ENCODE measurements at regions not wholly inside any gene's neighbourhood (a gene's known extent, or its start where the extent isn't known, plus 50 kb on each side); places are given as distances from the start of the nearest gene placed in this dataset.

DNA sequence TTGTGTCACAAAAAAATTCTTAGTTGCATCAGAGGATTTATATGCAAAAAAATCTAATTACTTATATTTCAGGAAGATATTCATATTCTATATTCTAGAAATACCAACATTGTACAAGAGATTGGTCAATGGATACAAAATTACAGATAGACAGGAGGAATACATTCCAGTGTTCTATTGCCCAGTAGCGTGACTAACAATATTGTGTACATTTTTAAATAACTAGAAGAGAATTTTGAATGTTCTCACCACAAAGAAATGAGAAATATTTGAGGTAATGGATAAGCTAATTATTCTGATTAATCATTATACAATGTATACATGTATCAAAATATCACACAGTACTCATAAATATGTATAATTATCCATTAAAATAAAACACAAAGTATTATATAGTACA, 253.3 kb downstream of the IPMK start:
- DNase-seq (ENCODE audit: low spot score): no peak

DNA sequence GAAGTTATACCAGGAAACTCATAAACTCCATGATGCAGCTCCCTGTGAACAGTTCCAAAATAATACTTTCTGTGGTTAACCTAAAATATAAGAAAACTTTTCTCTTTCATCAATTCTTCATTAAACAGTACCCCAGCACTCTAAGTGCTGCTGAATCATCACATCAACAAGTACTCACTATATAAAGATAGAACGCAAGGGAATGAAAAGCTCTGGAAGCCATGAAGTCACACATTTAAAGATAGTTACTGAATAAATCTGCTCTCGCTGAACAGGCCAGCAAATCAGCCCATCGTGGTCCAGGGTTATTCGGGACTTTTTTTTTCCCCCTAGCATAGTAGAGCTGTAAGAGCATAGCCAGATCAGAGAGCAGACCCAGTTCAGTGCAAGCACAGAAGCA, 254.3 kb downstream of the IPMK start:
- DNase-seq (ENCODE audit: low spot score): no peak

DNA sequence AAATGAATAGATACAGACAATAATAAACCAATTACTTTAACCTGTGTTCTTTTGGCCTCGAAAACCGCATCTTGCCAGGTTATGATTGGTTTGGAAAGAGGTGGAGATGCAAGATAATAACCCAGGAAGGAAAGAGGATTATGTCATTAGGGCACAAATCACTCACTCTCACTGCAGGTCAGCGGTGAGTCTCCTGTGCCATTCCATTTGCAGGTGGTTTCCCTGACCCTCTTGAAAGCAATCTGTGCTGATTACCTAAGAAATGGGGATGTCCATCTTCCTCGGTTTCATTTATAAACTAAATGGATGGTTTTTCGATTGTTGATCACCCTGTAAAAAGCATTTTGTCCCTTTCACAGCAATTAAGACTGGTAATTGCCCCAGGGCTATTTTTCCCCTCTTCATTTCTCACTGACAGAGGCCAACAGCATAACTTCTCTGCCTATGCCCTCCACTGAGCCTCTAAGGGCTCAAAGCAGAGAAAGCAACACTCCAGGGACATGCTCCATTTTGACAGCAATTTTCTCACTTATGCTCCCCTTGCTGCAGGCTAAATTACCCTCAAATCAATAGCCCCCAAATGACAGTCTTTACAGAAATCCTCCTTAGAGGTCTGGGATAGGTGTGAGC, 257.5 kb downstream of the IPMK start:
- DNase-seq (ENCODE audit: low spot score): no peak

DNA sequence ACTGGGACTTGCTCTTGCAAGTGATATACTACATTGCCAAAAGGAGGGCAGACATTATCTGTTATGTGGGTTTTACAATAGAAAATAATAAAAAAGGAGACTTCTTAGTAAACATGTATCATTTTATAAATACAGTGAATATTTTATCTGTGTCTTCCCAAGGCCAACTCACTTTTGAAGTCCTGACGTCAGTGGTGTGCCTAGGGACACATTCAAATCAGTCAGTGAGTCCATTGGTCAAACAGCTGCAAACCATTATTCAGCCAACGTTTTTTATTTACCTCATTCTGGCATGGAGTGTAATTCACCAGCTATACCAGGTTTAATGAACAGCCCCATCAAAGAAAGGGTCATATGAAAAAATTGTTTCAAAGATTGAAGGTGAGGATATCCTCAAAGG, 263.7 kb downstream of the IPMK start:
- DNase-seq (ENCODE audit: low spot score): no peak

DNA sequence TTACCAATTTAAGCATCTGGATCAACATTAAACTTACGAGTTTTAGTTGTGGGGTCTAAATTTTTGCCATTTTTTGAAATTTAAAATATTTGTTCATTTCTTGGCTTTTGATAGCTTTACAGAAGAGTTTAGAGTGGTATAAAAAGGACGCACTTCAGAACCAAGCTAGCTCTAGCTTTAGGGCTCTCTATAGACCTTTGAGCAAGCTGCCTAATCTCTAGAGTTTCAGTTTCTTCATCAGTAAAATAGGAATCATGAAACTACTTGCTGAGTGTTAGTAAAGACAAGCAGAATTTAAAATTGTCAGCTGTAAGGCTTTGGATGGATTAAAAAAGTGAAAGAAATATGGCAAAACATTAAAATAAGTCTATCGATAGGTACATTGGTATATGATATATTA, 266.5 kb downstream of the IPMK start:
- DNase-seq (ENCODE audit: low spot score): no peak

DNA sequence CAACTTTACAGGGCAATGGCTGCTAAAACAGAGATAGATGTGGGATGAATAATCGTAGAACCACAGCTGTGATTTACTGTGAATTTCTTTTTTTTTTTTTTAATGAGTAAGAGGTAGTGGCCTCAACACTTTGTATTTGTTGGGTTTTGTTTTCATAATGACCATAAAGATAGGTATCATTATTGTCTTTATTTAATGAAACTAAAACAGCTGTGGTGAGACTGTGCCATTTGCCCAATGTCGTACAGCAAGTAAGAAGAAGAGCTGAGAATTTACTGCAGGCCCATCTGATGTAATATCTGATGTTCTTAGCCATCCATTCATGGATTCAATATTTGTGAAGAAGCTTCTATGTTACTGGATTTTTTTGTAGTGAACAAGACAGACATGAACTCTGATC, 271.2 kb downstream of the IPMK start:
- DNase-seq (ENCODE audit: low spot score): no peak

DNA sequence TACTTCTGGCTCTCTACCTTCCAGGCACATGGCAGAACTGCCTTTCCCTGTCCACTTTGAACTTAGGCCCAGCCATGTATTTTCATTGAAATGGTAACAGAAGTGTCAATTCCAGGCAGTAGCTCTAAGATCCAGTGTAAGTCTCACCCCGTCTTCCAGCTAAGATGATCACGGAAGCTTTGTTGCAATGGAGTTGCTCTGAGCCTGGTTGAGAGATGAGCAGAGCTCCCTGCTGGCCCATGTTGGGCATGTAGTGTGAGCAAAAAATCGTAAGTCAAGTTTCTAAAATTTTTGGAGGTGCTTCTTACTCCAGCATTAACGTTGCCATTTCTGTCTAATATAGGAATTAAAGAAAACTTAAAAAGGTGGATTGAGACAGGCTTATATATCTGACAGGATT, 274.4 kb downstream of the IPMK start:
- DNase-seq (ENCODE audit: low spot score): no peak

DNA sequence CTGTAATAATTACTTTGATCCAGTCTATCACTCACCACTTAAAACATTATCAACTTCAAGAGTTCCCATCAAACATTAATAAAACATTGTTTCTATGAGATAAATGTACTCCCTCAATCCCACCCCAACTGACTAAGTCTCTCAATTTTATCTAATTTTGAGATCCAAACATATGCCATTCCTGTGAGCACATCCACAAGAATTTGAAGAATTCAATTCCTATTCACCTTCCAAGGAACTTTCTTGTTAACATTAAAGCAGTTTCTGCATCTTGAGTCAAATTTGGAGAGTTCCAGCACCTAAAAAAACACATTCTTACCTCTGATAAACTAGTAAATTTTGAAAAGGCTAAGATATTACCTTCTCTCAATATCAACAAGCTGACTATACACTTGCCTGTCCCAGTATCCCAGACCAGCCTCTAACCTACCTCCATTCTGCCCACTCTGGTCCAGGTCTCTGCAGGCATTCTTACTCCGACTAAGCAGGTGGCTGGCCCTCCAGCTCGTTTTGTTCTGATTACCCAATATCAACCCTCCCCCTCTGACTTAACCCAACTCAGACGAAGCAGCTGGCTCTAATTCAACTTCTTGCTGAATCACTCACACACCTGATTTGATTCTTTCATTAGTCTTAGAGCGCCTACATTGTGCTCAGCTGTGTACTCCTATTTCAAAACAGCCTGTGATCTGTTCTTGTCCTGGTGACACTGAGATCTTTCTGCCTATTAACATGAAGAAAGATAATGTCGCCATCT, 275.2 kb downstream of the IPMK start:
- DNase-seq (ENCODE audit: low spot score): no peak

DNA sequence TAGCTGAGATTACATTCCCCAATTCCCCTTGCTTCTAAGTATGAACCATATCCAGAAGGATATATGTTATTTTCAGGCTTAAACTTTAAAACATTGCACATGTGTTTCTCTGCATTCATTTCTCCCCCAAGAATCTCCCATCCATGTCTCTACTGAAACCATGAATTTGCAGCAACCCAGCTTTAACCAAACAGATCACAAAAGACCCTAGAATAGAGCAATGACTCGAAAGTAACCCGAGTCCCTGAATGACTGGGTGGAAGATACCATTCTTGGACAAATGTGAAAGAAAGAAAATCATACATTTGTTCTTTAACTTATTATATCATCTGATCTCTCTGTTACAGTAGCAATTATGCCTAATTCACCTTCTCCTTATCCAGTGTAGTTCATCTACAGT, 278.7 kb downstream of the IPMK start:
- DNase-seq (ENCODE audit: low spot score): no peak

DNA sequence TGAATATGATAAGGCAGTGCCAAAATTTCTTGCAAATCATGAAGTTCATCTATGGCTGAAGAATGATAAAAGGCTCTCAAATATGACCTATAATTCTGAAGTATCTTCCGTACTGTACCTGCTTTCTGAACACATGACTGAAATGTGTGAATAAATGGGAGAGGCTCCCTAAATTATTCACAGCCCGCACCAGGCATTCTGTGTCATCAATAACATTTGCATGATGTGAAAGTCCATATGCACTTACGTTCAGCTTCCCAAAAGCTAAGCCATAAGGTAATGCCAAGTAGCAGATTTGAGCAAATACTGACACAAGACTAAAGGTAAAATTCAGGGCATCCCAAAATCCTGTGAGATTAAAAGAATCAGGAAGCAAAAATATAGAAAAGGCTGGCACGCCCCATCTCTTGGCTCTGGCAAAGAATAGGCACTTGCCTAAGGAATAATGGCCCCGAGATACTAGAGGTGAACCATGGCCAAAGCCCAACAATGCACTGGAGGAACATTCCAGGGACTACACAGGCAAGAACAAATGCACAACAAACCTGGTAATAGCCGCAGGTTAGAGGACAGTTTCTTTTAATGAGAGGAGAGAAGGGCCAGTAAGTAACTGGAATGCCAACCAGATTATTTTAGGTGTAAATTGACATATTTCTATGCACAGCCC, 280.5 kb downstream of the IPMK start:
- DNase-seq (ENCODE audit: low spot score): no peak

DNA sequence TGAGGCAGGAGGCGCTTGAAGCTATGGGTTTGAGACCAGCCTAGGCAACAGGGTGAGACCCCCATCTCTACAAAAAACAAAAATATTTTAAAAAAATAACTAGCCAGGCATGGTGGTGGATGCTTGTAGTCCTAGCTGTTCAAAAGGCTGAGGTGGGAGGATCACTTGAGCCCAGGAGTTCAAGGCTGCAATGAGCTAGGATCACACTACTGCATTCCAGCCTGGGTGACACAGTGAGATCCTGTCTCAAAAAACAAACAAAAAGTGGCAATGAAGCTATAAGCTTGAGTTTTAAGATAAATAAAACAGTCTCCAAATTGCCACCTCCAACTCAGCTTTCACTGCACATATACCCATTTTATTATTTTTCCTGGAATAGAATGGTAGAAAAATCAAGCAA, 281.3 kb downstream of the IPMK start:
- no peak for DNase-seq (ENCODE audit: low spot score)

DNA sequence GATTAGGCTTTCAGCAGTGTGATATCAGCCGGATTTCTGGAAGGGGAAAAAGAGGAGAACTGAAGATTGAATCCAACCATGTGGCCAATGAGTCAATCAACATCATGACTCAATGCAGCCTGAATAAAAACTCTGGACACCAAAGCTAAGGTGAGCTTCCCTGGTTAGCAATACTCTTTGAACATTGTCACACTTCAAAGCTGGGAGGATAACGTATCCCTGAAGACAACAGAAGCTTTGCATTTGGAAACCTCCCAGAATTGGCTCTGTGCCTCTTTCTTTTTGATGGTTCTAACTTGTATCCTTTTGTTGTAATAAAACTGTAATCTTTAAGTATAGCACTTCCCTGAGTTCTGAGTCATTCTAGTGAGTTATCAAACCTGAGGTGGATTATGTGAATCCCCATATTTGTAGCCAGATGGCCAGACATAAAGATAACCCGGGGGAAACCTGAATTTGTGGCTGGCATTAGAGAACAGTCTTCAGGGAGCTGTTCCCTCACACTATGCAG, 284.4 kb downstream of the IPMK start:
- no peak for DNase-seq (ENCODE audit: low spot score)

DNA sequence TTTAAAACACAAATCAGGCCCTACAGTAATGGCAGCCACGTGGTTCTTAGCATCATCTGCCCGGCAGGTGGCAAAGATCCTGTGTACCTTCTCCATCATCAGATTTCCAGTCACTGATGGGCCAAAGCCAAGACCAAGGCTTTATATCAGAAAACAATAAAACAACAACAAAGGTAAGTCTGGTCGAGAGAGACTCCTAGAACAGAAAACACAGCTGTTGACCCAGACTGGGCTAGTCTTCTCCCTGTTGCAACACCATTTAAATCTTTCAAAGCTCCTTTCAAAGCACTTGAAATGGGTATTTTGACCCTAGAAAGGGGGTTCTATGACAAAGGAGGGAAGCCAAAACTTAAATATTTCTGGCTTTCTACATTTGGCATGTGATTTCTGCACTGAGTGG, 285.6 kb downstream of the IPMK start:
- no peak for DNase-seq (ENCODE audit: low spot score)

DNA sequence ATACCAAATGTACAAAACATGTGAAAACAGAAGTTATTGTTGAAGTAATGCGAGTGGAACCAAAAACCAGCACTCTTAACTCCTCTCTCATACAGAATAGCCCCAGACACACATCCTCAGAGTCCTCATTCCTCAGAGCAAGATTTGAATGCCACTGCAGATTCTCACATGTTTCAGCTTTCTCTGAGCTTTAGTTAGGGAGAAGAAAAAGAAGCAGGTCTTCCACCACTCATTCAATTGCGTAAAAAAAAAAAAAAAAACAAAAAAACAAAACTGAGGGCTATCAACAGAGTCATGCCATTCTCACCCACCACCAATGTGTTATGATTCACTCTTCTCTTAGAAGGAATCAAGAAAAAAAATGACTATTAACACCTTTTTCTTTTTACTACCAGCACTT, 287.7 kb downstream of the IPMK start:
- no peak for DNase-seq (ENCODE audit: low spot score)

DNA sequence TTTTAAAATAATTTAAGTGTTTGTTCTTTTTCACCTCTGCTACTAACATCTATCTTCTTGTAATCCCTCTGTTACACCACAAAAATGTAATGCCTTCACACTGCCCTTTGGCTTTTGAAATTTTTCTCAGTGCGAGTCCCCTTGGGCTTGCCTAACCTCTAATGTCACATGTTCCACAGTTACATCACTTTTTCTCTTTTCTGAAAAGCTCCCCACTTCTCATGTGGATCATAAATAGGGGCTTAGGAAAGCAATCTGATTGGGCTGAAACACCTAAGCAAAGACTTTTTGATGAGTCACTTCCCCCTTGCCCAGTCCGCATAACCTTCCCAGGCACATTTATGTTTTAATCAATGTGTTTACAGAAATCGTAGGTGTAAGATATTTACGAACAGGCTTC, 288.2 kb downstream of the IPMK start:
- DNase-seq (ENCODE audit: low spot score): no peak

DNA sequence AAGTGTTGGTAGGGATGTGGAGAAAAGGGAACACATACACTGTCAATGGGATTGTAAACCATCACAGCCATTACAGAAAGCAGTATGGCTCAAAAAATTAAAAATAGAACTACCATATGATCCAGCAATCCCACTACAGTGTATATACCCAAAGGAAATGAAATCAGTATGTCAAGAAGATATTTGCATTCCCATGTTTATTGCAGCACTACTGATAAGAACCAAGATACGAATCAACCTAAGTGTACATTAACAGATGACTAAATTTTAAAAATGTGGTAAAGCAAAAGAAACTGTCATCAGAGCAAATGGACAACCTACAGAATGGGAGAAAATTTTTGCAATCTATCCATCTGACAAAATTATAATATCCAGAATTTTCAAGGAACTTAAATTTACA, 290.4 kb downstream of the IPMK start:
- DNase-seq (ENCODE audit: low spot score): no peak

DNA sequence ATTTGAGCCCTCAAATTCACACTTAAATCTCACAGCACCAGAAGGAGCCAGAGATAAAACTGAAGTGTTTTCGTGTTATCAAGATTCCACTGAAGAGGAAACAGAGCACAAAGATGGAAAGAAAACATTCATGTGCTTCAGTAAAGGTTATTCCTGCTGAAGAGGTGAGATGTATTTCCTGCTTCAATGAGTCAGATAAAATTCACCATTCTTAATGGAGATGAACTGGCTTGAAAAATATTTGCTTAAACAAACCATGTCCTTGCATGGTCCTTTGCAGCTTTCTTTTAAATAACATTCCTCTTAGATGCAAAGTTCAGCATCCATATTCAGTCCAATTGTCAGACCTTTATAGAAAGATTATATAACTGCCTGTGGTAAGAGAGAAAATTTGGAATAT, 294.2 kb downstream of the IPMK start:
- DNase-seq (ENCODE audit: low spot score): no peak

DNA sequence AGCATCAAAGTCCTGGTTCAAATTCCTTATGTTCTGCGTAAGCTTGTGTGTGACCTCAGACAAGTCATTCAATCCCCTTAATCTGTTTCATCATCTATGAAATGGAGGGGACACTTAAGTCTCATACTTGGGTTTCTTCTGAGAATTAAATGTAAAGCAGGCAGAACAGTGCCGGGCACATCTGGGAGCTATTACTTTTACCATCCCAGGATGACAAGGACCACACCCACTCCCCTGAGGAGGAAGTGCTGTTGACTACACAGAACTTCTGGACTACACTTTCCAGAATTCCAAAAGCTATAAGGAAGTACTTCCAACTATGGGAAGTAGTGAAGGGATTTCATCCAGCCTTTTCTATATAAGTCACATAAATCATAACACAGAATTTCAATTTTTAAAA, 294.9 kb downstream of the IPMK start:
- no peak for DNase-seq (ENCODE audit: low spot score)

DNA sequence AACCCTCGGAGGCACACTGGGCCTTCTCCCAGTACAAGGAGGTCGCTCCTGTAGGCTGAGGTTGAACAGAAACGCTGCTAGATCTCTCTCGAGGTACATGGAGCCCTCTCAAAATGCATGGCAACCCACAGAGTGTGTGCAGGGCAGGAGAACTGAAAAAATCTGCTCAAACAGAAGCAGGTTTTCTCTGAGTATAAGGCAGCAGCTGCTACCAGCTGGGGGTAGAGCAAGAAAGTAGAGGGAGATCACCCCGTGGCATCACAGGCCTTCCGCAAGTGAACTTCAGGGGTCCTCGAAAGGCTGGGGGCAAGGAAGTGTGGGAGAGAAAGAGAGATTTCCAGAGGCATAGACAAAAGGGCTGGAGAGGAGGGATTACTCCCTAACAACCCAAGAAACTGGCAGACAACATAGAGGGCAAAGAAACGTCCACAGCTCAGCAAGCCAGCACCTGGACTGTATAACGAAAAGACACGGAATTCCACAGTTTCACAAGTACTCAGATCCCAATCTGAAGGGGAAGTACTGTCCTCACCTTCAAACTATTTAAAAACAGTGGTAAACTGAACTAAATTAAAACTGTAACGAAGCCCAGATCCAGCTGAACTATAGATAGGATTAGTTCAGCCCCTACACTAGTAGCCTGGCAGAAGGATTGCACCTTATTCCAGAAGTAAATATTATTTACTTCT, 299.2 kb downstream of the IPMK start:
- no peak for DNase-seq (ENCODE audit: low spot score)

DNA sequence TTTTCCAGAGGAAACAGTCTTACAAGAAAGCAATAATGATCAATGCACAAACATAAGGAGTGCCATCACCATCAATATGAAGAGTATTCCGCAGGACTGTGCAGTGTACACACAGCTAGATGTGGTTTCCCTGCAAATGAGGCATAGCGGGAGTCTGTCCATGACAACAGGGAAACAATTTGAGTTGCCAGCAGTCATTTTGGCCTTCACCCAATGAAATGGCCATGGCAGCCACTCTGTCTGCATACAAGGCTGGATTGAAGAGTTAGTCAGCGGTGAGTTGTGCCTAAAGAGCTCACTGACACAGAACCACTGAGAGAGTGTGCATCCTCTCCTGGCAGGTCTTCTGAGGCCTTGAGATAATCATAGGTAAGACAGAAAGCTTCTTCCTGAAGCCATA, 303.3 kb downstream of the IPMK start:
- DNase-seq (ENCODE audit: low spot score): no peak

DNA sequence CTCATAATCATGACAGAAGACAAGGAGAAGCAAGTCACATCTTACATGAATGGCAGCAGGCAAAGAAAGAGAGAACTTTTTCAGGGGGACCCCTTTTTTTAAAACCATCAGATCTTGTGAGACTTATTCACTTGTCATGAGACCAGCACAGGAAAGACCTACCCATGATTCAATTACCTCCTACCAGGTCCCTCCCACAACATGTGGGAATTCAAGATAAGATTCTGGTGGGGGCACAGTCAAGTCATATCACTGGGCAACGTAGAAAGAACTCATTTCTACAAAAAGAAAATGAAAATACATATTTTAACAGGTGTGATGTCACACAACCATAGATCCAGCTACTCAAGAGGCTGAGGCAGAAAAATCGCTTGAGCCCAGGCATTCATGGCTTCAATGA, 304.1 kb downstream of the IPMK start:
- DNase-seq (ENCODE audit: low spot score): no peak

DNA sequence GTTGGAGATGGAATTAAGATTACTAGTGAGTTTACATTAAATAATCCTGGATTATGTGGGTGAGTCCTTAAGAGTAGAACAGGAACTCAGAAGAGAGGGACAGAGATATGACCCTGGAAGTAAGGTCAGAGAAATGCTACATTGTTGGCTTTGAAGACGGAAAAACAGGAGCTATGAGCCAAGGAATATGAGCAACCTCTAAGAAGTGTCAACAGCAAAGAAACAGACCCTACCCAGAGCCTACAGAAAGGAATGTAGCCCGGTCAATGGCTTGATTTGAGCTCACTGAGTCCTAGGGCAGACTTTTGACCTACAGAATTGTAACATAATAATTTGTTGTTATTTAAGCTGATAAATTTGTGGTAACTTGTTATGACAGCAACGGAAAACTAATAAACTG, 304.9 kb downstream of the IPMK start:
- no peak for DNase-seq (ENCODE audit: low spot score)
